ENCODE measurements at regions not wholly inside any gene's neighbourhood (a gene's known extent, or its start where the extent isn't known, plus 50 kb on each side); places are given as distances from the start of the nearest gene placed in this dataset.

- no peak for TF ChIP-seq CTCF (conservative IDR thresholded peaks at IDR 0.05; ENCODE audit: low read length)
- TF ChIP-seq EZH2phosphoT487 (IDR thresholded peaks at IDR 0.05; ENCODE audit: borderline replicate concordance, low read depth, low read length): no peak
Observed at GRCh38 chr12:5187136-5187535, 143.5 kb downstream of the KCNA5 start.

All from OCI-LY7 (cell line).